Spleen (tissue), 7 donors: ENCODE measurements at regions not wholly inside any gene's neighbourhood (a gene's known extent, or its start where the extent isn't known, plus 50 kb on each side); places are given as distances from the start of the nearest gene placed in this dataset.

ENCODE experiments used
- CTCF ChIP-seq, 11 experiments: fragments of 200-600 bp in 7 of 11; fragments of 450-650 bp in 4 of 11; sonication (generic) in 4 of 11; IDR thresholded peaks in 8 of 11; conservative IDR thresholded peaks in 3 of 11; 1 replicate in 7 of 11; 2 replicates in 4 of 11; pipeline versions ENCODE4 v1.4.0 to v1.8.0; 2016 to 2021; ENCODE audit warnings: antibody characterized with exemption in 11 of 11, inconsistent platforms in 4 of 11, mild to moderate bottlenecking in 1 of 11
- POLR2A ChIP-seq, 3 donors: fragments of 450-650 bp; IDR thresholded peaks; one replicate each; pipeline ENCODE4 v1.5.1; 2017; ENCODE audit warnings: antibody characterized with exemption in 3 of 3, mild to moderate bottlenecking in 1 of 3
- POLR2AphosphoS5 ChIP-seq, 3 donors: sonication (generic); formaldehyde crosslinking; IDR thresholded peaks; one replicate each; pipeline ENCODE4 v1.5.1; 2017; ENCODE audit warnings: antibody characterized with exemption in 3 of 3
- donor health status: DM: no; HTN: no; CAD: no; lungs with moderate emphysema.
- donor health status: DM: no; HTN: no; CAD: no.
- donor health status: DM: no; HTN: no; CAD: no.

DNA sequence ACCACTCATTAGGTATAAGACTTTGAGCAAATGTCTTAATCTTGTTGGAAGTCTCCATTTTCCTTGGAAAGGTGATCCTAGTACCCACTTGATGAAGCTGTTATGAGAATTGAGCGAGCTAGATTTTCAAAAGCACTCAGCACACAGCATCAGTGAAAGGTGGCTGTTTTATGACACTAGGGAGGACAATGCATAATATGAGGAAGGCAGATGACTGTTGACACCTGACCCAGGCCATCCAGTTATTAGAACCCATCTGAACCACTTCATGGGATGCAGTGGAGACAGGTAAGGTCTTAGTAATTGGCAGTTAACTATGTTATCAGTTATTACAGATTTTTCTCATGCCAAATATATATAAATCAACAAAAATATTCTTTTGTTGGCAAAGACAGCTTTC is 369.9 kb upstream of the PDE3A start:
- TF ChIP-seq CTCF (IDR thresholded peaks at IDR 0.05 in 8 of 11, conservative IDR thresholded peaks at IDR 0.05 in 3 of 11): no peak
- no peak for TF ChIP-seq POLR2A (IDR thresholded peaks at IDR 0.05)
- no peak for TF ChIP-seq POLR2AphosphoS5 (IDR thresholded peaks at IDR 0.05)
